Activated naive CD4-positive, alpha-beta T cell treated with anti-CD3 and anti-CD28 coated beads, Interleukin-2, amount 50 U/mL, for 16 hours (primary cell): ENCODE measurements at regions not wholly inside any gene's neighbourhood (a gene's known extent, or its start where the extent isn't known, plus 50 kb on each side); places are given as distances from the start of the nearest gene placed in this dataset.
"Not testable (repeated sequence)": the region's sequence is repeated elsewhere in the genome, so short reads cannot be mapped to it uniquely, and the experiment has no call there.

Source experiments
- DNase-seq: peaks from one replicate; pipeline ENCODE4 v3.0.0-alpha.2; 2020

- not testable (repeated sequence) for DNase-seq
These were observed 53.3 kb upstream of the NID2 start for GRCh38 chr14:52122163-52122562.

- DNase-seq: no peak
These were observed 52.6 kb upstream of the NID2 start for GRCh38 chr14:52121441-52121840.

GRCh38 chr14:52119030-52119429 lies 50.2 kb upstream of the NID2 start:
- DNase-seq: no peak
